Stimulated activated CD4-positive, alpha-beta T cell treated with anti-CD3 and anti-CD28 coated beads, Interleukin-4, amount 100 ng/mL, for 48 hours (primary cell): ENCODE measurements at regions not wholly inside any gene's neighbourhood (a gene's known extent, or its start where the extent isn't known, plus 50 kb on each side); places are given as distances from the start of the nearest gene placed in this dataset.

Experiments used
- DNase-seq, 2 donors: peaks; one replicate each; pipeline ENCODE4 v3.0.0-alpha.2; 2020; ENCODE audit warnings: low read depth in 2 of 2

DNA sequence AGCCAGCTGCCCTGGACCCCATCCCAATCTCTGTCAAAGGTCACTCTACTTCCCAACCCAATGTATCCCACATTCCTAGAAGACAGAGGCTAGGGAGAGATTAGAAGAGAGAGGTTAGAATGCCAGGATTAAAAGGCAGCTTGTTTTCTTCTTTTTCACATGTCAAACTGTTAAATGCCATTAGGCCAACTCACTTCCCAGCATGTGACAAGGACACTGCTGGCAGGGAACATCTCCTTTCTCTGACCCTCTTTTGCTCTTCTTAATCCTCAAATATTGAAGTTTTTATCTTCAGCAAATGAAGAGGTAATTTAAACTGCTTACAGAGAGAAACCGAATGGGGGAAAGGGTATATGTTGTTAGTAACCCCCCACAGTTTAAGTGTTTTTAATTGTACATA, 89.1 kb downstream of the BBS10 start:
- DNase-seq, result no peak

DNA sequence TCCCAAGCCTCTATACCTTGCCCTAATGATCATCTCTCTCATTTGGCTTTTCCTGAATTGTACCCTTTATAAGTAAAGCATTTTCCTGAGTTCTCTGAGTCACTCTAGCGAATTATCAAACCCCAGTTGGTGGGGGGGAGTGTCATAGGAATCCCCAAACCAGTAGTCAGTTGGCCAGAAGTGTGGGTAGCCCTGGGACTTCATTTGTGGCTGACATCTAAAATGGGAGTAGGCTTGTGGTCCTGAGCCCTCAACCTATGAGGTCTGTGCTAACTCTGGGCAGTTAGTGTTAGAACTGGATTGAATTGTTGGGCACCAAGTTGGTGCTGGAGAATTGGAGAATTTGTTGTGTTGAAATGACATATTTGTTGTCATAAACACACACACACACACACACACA, 91.3 kb downstream of the BBS10 start:
- DNase-seq, result no peak

DNA sequence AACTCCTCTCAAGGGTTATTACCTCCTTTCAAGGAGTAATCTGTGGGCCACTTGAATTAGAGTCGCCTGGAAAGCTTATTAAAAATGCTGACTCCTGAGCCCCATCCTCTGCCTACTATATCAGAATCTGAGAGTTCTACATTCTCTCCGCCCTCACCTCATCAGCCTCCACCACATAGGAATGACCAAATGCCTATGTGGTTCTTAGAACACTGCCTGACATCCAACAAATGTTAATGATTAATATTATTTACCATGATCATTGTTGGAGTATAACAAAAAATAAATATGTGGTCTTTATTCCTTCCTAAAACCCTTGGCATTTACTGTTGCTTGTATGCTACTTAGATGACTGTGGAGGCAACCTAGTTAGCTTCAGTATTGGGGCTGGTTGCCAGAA, 91.9 kb downstream of the BBS10 start:
- DNase-seq, result no peak

DNA sequence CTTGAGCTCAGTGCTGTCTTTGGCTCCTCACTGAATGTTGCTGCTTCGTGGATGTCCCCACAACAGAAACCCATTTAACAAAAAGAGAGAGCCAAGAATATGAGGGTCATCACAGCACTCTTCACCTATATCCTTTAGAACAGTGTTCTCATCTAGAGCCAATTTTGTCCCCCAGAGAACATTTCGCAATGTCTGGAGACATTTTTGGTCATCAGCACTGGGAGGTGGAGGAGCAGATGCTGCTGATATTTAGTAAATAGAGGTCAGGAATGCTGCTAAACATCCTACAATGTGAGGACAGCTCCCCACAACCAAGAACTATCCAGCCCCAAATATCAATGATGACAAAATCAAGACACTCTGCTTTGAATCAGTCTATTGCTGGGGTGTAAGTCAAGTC, 92.5 kb downstream of the BBS10 start:
- DNase-seq, result no peak

DNA sequence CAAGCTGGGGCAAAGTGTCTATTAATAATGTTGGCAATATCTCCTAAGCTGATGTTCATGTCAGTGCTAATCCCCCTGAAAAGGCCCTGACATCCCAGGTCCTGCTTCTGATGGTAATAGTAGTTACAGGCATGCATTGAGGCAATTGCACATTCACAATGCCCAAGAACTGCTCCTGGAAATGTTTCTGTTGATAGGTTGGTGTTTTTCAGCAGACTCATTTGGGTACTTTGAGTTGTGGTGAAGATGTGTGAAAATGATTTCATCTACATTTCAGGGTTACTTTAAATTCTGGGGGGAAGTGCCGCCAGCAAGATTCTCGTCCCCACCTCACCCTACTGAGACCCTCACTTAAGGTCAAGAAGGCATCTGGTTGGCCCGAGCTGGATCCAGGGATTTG, 92.9 kb downstream of the BBS10 start:
- DNase-seq, result no peak

DNA sequence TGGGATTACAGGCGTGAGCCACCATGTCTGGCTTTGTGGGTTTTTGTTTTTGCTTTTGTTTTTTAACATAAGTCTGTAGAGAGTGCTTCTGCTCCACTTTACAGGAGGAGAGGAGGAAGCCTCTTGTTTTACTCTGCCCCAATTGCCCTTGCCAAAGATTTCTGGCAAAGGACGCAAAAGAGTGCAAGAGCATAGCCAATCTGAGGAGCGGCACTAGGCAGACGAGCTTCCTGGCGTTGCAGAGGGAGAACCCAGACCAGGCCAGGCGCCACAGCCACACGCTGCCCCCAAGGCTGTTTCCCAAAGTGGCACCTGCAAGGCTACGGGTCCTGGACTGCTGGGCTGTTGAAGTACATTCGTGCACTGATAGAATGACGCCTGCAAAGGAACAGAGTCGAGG, 96.2 kb downstream of the BBS10 start:
- no peak for DNase-seq

DNA sequence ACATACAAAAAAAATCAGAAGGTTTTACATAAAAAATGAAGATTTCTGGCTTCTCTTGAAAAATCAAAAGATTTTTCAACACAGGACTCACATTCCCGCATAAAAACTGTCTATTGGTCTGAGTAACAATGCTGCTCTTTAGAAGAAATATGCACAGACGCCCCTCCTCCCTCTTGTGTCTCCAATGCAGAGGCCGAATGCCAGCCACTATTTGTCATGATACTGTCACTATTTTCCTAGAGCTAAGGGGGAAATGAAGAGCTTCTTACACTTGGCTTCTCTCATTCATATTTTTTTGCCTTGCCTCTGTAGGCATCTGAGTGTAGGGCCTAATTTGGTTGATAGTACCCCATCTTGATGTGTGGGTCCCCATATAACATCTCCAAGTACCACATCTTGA, 98.0 kb downstream of the BBS10 start:
- no peak for DNase-seq

DNA sequence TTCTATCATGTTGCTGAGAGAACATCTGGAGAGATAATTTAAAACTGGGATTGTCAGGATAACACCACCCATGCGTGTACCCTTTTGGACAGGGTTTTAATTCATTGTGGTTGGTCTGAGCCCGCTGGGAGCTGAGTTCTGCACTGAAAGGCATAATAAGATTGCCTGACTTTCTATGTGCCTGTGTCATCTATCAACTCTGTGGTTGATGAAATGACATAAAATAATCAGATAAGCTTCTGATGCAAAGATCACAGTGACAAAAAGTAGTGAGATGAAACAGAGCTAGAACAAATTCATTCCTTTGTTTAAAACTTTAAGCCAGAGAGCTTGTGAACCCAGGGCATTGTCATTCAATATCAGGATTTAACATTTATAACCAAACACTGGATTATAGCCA, 98.7 kb downstream of the BBS10 start:
- DNase-seq, result no peak

DNA sequence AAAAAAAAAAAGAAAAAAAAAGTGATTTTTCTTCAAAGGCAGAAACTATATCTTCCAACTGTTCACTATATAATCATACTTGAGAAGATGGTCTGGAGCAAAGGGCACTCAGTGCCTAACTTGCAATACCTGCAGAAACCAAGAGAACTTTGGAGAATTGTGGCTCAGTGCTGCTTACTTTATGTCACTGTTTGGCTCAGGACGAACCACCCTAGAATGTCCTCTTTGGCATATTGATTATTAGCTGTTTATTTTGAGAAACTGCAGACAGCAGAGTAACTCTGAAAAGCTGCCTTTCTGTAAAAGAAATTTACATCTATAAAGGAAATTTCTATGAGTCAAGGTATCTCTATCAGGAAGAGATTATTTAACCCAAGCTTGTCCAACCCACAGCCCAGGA, 100.2 kb downstream of the BBS10 start:
- DNase-seq, result no peak

DNA sequence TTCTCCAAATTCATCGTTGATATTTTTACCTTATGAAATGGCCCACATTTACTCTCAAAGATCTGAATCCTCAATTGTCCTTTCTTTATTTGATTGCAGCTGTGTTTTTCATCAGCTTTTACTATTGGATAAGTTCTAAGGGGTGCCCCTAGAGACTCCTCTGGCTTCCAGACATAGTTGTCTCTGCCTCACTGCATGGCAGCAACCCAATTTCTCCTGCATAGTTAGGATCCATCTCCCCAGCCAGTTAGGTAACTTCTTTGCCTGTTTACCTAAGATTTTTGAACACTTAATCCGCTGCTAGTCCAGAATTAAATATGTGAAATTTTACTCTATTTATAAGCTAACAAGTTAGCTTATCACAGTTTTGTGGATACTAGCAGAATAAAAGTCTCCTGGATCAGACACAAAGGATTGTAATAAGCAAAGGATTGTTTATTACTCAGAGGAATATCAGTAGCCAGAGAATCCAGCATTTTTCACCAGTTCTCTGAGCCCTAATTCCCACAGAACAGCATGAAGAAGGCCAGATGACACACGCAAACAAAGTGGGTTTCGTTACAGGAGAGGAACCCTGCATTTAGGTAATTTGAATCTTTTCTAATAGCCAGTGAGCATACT, 101.1 kb downstream of the BBS10 start:
- DNase-seq, result no peak

DNA sequence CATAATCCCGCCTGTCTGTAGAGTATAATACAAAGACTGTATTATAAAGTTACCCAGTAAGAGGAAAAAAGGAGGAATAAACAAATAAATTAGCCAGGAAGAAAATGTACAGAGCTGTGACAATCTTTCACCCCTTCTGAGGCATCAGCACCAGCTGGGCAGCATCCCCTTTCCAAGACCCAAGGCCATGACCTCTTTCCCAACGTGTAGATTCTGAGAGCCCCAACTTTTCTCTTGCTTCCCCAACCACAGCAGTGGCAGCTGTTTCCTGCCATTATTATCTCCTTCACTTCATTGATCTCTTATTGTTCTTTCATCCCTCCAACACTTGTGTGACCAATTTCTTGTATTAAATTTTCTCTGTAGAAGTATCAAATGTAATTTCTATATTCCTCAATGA, 101.6 kb downstream of the BBS10 start:
- DNase-seq, result no peak

DNA sequence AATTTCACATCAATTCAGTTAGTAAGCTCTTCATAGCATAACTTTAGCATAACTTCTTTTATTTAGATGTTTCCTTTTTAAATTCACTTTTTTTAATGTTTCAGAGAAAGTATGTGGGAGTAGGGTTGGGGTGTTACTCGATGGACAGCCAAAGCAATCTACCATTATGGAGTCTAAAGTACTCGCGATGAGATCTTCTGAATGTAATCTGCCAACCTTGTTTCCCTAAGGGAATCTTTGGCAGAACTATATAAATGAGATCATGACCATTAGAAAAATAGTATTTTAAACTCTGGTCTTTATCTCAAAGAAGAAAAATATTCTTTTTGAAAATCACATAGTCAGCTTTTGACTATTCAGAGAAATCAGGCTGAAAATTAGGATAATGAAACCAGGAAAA, 103.9 kb downstream of the BBS10 start:
- DNase-seq, result no peak

DNA sequence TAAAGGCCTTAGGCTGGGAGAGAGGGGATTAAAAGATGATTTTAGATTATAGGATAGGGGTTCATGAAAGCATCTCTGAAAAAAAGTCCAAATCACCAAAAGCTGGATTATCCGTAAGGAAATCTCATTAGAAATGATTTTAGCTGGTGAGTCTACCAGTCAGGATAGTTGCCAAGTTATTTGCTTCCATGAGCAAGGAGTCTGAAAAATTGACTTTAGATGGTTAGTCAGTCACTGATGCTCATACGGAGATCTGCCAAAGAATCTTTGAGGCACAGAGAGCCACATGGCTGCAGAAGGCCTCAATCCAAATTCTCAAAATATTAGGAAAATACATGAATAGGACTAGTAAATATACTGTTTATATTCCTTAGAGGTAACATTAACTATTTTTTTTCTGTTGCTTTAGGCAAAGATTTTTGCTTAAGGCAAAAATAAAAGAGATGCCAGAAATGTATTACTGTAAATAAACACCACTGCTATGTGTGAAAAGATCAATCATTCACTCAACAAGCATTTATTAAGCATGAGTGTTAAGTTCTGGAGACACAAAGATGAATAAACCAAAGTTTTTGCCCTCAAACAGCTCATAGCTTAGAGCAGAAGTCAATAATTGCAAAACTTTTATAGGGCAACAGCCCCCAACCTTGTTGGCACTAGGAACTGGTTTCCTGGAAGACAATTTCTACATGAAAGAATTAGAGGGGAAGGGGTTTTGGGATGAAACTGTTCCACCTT, 105.2 kb downstream of the BBS10 start:
- no peak for DNase-seq

DNA sequence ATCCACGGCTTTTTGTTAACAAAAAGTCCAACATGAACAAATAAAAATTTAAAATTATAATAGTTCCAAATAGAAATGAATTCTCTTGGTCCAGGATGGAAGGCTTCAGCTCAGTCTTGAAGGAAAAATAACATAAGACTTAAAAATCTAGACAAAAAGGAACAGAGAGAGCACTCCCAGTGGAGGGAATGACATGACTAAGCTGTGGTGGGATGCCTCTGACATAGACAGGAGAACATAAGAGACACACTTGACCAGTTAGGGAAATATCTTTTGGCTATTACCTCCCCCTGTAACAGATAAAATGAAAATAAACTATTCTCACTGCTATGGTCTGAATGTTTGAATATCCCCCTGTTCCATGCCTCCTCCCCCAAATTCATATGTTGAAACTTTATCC, 106.8 kb downstream of the BBS10 start:
- DNase-seq, result no peak

DNA sequence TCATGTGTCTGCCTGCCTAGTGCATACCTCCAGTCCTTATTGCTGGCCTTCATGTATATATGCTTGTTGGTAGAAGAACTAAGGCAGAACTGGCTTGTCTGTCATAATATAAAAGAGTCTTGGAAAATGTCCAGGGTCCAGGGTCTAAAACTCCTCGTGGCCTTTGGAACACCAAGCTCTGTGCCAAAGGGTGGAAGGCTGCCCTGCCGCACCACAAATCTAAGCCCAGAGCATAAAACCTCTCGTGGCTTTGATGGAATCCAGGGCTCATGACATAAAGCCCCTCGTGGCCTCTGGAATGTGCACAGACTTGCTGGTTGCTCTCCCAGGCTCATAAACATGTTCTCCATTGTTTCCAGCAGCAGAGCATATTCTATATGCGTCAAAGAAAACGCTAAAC, 107.9 kb downstream of the BBS10 start:
- DNase-seq, result no peak

DNA sequence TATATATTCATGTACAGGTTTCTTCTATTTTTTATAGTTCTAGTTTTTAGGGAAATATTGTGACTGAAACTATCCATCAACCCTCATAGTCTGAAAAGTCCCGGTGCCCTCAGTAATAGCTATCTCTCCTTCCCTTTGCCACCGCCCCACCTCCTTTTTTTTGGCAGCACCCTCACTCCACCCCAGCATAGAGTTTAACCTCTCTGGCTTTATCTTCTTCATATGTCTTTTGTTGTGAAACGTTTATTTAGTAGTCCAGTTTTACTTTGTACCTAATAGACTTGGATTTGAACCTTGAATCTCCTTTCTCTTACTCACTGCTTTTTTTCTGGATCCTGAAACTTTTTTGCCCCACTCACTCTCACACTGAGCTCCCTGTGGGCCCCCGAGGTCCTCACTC, 109.5 kb downstream of the BBS10 start:
- no peak for DNase-seq

DNA sequence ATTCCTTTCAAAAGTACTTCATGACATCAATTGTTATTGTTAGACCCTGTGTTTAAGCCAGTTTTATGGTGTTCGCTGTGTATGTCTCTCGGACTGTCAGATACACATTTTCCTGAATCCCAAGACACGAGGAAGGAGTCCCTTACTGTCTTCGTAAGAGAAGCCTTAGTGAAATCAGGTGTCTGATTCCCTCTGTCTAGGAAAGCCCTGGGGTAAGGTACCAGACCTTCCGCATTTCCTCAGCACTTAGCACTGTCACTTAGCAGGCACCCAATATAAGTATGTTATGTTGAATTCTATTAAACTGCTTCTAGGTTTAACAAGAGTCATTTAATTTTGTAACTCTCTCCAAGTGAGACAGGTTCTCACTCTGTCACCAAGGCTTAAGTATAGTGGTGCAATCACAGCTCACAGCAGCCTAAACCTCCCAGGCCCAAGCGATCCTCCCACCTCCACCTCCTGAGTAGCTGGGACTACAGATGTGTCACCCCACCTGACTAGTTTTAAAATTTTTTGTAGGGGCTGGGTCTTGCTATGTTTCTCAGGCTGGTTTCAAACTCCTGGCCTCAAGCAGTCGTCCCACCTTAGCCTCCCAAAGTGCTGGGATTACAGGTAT, 111.0 kb downstream of the BBS10 start:
- DNase-seq, result no peak

DNA sequence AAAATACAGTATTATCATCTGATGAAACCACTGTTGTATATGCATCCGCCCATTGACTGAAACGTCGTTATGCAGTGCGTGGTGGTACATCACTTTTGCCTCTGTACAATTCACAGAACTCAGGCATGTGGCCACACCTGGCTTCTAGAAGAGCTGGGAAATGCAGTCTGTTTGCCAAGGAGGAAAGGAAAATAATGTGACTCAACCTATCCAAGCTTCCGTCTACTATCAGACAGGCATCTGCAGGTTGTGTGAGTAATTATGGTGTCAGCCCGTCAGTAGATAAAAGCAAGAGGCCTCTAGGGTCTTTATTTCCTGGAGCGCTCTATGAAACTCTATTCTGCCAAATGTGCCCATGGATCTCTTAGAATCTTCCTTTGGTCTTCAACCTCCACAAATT, 111.6 kb downstream of the BBS10 start:
- no peak for DNase-seq

DNA sequence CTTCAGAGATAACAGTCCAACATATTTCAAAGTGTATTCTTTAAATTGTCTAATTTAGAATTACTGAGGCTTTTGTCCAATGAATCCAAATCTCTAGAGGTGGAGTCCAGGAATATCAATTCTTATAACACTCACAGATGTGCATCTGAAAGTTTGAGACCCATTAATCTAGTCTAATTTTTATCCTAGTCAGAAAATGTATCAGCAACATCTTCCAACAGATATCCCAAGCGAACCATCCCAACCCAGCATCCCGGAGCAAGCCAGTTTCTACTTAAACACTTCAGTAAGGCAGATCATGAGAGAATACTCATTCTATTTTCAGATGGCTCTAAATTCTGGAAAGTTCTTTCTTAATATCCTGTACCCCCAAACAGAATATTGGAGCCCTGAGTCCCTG, 113.5 kb downstream of the BBS10 start:
- DNase-seq, result no peak

DNA sequence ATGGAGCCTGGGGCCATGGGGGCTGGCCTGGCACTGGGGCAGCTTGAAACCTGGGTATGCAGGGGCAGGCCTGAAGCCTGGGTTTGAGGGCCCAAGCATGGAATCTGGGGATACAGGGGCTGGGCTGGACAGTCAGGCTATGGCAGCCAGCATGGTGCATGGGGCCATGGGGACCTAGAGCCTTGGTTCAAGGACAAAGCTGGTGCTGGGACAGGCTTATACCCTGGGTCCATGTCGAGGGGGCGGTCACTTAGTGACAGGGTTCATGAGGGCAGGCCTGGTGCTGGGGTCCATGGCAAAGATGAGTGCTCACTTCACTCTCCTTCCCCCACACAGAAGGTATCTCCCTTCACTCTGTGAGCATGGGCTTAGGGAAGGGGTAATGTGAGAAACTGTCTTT, 116.2 kb downstream of the BBS10 start:
- no peak for DNase-seq

DNA sequence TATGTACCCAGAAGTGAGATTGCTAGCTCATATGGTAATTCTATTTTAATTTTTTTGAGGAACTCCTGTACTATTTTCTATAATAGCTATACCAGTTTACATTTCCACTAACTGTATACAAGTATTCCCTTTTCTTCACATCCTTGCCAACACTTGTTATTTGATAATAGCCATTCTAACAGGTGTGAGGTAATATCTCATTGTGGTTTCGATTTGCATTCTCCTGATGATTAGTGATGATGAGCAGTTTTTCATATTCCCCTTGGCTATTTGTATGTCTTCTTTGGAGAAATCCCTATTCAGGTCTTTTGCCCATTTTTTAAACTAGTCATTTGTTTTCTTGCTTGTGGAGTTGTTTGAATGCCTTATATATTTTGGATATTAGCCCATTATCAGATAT, 121.3 kb downstream of the BBS10 start:
- no peak for DNase-seq

DNA sequence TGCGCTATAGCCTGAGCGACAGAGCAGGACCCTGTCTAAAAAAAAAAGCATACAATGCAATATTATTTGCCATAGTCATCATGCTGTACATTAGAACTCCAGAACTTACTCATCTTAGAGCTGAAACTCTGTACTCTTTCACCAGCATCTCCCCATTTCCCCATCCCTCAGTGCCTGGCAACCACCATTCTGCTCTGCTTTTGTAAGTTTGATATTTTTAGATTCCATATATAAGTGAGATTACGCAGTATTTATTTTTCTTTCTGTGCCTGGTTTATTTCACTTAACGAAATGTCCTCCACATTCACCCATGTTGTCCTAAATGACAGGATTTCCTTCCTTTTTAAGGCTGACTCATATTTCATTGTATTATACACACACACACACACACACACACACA, 121.8 kb downstream of the BBS10 start:
- DNase-seq, result no peak

DNA sequence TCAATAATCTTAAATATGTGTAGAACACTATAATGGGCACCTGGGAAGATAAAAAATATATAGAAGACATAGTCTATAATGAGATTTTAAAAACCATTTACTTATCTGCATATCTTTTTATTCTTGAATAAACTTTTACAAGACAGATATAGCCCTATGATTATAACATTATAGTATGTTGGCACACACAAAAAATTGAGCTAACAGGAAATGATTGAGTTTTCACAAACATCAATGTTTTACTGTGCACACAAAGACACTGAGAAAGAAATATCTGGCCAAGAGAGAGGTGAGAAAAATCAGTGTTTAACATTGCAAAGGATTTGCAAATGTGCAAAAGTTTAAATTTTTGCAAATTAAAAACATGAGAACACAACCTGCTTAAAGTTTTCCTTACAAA, 124.3 kb downstream of the BBS10 start:
- no peak for DNase-seq

DNA sequence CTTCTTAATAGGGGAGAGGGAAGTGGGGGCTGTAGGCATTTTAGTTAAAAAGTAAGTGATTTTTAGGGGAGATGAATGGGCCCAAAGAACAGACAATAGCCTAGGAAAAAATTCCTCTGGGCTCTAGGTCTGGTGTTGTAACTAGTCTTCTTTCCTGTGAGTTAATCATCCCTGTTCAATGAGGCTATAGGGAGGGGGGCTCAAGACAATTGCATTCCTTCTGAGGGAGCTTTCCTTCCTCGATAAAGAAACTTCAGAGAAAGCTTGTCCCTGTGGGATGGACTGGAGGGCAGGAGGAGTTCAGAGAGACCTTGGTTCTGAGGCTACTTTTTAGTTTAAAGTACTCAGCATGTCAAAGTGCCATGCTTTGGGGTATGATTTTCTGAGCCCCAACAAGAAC, 127.2 kb downstream of the BBS10 start:
- no peak for DNase-seq
